CD4-positive, alpha-beta T cell treated with Interleukin-15 for 1 hour (primary cell): ENCODE measurements at regions not wholly inside any gene's neighbourhood (a gene's known extent, or its start where the extent isn't known, plus 50 kb on each side); places are given as distances from the start of the nearest gene placed in this dataset.
"Not testable (repeated sequence)": the region's sequence is repeated elsewhere in the genome, so short reads cannot be mapped to it uniquely, and the experiment has no call there.

ENCODE experiments used
- DNase-seq: peaks from one replicate; pipeline ENCODE4 v3.0.0-alpha.2; 2020

- no peak for DNase-seq
Observed at GRCh38 chrX:139023531-139023930, 312.0 kb upstream of the FGF13 start.

GRCh38 chrX:139020801-139021200 lies 309.3 kb upstream of the FGF13 start:
- no peak for DNase-seq

DNA sequence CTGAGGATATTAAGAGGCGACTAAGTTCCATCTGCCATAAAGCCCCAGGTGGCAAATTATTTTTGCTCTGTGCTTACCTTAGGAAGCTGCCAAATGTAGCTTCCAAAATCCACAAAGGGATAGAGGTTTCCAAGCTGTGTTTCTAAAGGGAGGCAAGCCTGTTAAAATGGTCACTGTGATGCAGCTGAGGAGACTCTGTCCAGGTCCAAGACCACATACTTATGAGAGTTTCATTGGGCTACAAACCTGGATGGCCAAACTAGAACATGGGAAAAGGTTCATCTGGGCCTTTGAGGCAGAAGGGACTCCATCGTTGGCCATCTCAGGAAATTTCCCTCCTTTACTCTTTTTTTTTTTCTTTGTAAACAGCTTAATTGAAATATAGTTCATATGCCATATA lies 306.9 kb upstream of the FGF13 start:
- DNase-seq, result no peak

- no peak for DNase-seq
Observed at GRCh38 chrX:139015627-139016026, 304.1 kb upstream of the FGF13 start.

DNA sequence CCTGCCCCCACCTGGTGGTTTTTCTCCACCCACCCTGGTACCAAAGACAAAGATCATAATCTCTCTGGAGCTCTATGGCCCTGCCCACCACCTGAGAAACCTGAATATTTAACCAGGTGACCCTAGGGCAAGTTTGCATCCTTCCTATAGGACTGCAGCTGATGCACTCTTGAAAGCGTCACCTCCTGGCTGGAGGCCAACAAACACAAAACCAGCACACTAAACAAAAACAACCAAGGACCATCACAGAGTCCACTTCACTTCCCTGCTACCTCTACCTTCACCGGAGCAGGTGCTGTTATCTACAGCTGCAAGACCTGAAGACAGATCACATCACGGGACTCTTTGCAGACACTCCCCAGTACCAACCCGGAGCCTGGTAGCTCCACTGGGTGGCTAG lies 296.7 kb upstream of the FGF13 start:
- no peak for DNase-seq

DNA sequence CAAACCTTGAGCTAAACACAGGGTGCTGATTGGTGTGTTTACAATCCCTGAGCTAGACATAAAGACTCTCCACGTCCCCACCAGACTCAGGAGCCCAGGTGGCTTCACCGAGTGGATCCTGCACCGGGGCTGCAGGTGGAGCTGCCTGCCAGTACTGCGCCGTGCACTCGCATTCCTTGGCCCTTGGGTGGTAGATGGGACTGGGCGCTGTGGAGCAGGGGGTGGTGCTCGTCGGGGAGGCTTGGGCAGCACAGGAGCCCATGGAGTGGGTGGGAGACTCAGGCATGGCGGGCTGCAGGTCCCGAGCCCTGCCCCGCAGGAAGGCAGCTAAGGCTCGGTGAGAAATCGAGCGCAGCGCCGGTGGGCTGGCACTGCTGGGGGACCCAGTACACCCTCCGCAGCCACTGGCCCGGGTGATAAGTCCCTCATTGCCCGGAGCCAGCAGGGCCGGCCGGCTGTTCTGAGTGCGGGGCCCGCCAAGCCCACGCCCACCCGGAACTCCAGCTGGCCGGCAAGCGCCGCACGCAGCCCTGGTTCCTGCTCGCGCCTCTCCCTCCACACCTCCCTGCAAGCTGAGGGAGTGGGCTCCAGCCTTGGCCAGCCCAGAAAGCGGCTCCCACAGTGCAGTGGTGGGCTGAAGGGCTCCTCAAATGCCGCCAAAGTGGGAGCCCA lies 292.5 kb upstream of the FGF13 start:
- DNase-seq, result not testable (repeated sequence)

DNA sequence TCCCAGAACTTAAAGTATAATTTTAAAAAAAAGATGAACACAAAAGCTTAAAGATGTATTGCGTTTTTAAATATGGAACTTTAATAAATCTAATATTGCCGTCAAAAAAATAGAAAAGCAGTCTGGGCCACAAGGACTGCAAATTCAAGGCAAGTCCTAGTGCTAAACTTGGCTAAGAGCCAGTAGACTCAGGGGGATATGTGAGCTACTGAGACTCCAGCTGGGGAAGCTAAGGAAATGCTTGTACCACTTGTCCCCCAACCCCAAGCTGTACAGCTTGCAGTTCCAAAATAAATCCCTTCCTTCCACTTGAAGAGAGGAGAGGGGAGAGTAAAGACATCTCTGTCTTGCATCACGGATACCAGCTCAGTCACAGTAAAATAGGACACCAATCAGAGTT lies 290.8 kb upstream of the FGF13 start:
- no peak for DNase-seq

DNA sequence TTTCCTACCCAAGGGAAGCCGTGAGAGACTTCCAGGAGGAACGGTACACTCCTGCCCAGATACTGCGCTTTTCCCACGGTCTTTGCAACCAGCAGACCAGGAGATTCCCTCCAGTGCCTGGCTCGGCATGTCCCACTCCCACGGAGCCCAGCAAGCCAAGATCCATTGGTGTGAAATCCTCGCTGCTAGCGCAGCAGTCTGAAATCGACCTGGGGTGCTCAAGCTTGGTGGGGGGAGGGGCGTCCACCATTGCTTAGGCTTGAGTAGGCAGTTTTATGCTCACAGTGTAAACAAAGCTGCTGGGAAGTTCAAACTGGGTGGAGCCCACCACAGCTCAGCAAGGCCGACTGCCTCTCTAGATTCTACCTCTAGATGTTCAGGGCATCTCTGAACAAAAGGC lies 284.8 kb upstream of the FGF13 start:
- no peak for DNase-seq

DNA sequence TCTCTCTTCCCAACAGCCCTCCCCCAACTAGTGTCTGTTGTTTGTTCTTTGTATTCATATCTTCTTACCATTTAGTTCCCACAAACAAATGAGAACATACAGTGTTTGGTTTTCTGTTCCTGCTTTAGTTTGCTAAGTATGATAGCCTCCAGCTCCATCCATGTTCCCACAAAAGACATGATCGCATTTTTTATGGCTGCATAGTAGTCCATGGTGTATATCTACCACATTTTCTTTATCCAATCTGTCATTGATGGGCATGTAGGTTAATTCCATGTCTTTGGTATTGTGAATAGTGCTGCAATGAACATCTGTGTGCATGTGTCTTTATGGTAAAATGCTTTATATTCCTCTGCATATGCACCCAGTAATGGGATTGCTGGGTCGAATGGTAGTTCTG lies 283.9 kb upstream of the FGF13 start:
- DNase-seq, result no peak

DNA sequence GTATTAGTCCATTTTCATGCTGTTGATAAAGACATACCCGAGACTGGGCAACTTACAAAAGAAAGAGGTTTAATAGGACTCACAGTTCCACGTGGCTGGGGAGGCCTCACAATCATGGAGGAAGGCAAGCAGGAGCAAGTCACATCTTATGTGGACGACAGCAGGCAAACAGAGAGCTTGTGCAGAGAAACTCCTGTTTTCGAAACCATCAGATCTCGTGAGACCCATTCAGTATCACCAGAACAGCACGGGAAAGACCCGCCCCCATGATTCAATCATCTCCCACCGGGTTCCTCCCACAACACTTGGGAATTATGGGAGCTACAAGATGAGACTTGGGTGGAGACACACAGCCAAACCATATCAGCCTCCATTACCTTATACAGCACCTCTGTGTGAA lies 278.9 kb upstream of the FGF13 start:
- DNase-seq, result not testable (repeated sequence)

DNA sequence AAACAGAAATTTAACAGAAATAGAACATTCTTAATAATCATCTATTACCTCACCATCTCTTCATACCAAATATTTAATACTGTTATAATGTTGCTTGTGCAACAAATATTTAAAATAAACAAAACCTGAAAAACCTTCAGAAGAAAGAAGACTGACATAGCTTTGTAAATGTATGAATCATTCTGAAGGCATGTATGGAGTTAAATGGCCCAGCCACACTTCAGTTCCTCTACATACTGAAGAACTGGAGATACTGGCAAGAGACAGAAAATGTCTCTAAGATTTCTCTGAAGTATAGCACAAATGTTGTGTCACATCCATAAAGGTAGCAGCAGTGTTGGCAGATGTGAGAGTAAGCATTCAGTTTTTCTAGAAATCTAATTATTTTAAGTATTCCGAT lies 275.3 kb upstream of the FGF13 start:
- no peak for DNase-seq

GRCh38 chrX:138986235-138986634 lies 274.7 kb upstream of the FGF13 start:
- DNase-seq, result no peak

DNA sequence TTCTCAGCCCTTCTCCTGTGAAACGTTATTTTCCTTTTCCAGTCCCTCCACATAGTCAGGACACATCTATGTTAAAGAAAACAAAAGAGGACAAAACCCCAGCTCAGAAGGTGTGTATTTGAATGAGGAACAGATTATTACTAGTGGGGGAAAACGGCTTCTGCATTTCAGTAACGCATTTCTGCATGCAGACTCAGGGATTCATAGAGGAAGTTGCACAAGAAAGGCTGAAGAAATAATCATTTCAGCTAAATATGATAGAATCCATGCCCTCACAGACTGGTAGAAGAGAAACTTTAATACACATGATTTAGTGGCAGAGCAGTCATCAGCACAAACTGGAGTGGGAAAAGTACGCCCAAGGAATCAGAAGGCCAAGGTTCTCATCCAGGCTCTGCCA lies 270.8 kb upstream of the FGF13 start:
- no peak for DNase-seq

DNA sequence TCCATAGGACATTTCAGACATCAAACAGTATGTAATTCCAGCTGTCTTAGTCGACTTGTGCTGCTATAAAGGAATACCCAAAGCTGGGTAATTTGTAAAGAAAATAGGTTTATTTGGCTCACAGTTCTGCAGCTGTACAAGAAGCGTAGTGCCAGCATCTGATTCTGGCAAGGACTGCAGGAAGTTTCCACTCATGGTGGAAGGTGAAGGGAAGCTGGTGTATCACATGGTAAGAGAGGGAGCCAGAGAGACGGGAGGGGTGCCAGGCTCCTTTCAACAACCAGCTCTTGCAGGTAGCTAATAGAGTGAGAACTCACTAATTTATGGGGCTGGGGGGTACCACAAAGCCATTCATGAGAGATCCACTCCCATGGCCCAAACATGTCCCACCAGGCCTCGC lies 253.0 kb upstream of the FGF13 start:
- no peak for DNase-seq

GRCh38 chrX:138962419-138962818 lies 250.9 kb upstream of the FGF13 start:
- not testable (repeated sequence) for DNase-seq

DNA sequence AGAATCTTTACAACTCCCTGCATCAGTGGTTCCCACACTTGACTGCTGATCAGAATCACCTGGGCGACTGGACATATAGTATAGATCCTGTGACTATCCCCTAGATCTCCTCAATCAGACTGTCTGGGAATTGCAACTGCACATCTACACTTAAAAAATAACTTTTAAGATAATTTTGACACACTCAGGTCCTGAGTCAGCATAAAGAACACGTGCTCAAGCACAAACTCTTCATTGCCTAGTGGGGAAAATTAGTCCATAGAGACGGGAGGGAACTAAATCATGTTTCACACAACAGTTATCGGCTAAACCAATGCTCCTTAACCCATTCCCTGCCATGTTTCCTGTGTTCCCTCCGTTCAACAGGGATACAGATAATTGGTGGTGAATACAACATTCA lies 243.5 kb upstream of the FGF13 start:
- DNase-seq, result no peak

- no peak for DNase-seq
Observed at GRCh38 chrX:138946926-138947325, 235.4 kb upstream of the FGF13 start.

- no peak for DNase-seq
Observed at GRCh38 chrX:138945219-138945618, 233.7 kb upstream of the FGF13 start.

- no peak for DNase-seq
Observed at GRCh38 chrX:138939038-138939437, 227.5 kb upstream of the FGF13 start.

DNA sequence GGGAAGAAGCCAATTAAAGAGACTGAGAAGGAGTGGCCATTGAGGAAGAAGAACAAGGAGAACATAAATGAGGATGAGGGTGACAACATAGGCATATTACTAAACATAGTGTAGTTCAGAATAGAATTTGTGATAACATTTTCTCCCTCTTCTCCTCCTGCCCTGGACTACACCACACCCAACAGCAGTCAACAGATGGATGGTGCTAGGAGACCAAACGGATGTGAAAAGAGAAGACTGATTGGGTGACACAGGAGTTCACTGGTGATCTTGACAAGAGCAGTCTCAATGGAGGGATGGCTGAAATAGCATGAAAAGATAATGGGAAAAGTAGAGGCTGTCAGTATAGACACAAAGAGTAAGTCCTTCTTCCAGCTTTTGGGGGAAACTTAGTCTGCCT lies 226.5 kb upstream of the FGF13 start:
- DNase-seq, result no peak

DNA sequence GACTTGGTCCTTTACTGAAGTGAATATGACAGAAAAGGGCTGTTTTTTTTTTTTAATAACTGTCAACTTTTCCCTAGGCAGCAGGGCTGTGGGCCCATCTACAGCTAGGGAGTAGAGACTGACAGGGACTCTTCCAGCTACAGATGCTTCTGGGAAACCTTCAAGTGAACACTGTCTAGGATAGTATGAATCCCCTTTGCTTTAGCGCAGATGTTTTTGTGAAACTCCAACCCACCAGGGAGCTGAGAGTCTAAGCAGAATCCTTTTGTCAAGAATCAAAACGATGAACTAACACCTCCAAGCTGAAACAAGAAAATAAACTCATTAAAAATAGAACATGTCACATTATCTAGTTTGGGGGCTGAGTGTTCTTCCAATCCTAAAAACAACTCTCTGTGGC lies 219.7 kb upstream of the FGF13 start:
- no peak for DNase-seq

GRCh38 chrX:138930583-138930945 lies 219.0 kb upstream of the FGF13 start:
- no peak for DNase-seq

DNA sequence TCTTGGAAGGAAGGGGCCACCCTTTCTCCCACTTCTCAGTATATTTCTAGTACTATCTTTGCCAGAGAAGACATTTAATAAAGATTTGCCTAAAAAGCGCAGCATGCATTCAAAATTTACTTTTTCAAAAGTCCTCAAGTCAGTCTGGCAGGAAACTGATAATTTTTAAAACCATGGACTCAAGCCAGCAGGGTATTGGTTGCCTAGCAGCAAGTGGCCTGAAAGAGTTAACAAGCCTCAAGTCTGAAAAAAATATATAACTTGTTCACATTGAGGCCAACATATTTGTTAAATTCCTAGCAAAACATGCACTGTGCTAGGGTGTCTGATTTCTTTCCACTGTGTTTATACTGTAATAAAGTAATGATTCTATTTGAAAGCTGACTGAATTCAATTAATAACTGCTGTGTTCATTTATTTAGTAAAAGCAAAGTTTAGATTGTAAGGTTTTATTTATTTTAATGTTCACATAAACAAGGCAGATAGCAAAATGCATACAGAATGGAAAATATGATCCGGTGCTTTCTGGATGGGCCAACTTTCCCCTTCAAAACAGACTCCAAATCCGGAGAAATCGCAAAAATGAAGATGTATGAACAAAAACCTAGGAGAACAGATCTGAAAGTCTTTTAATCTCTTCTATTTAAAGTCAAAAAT lies 218.5 kb upstream of the FGF13 start:
- no peak for DNase-seq

DNA sequence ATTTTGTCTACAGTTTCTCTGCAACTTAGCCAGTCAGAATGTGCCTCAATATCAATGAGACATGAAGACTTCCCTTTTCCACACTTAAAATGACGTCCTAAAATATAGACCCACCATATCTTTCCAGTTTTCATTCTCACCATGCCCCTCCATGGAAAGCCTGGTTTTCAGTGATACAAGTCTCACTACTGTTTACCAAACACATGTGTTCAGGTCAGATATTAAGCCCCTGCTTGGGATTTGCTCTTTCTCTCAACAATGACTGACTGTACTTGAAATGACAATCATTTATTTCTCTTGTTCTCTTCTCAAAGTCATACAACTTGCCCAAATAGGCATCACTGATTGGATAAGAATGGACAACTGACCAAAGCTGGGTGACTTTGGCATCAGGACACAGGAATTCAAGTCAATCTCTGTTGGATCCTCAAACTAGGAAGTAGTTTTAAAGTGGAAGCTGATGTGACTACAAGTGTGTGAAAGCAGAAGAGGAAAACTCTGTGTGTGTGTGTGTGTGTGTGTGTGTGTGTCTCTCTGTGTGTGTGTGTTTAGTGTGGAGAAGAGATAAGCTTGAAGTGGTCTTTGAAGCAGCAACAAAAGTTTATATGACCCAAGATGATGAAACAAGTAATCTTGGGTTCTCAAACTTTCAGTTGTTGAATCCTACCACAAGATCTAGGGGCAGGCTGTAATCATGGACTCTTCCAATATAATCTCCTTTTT lies 217.4 kb upstream of the FGF13 start:
- no peak for DNase-seq

DNA sequence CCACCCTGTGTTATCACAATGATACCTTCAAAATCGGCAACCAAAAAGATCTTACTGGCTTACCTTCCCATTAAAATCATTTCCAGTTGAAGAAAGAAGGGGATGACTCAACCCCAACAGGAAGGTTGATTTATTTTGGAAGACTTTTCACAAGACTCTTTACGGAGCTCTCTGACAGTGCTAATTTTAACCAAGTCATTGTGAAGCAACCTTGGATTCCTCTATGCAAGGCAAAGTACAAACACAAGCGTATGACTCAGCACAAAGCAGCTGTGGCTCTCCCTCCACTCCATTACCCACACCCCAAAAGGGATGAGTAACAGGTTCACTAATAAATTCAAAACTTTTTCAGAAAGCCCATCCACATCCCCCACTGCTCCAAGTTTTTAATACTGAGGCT lies 213.8 kb upstream of the FGF13 start:
- peak; percentile 28 for DNase-seq
